Cardiac septum (tissue), 1 donor: ENCODE measurements at regions not wholly inside any gene's neighbourhood (a gene's known extent, or its start where the extent isn't known, plus 50 kb on each side); places are given as distances from the start of the nearest gene placed in this dataset.

Experiments
- DNase-seq: peaks from one replicate; pipeline ENCODE4 v3.0.0-alpha.2; 2020; ENCODE audit warnings: low spot score
- intact Hi-C: fragments of 100-400 bp; cut with DNase I; formaldehyde crosslinking; loops from one replicate; pipeline ENCODE4 v1.14.0; 2022
- donor health status: DM: no; HTN: no; CAD: no.

GRCh38 chr13:47170971-47171370, 274.1 kb upstream of the HTR2A start:
- no peak for DNase-seq
- intact Hi-C loops, result no loop called here

DNA sequence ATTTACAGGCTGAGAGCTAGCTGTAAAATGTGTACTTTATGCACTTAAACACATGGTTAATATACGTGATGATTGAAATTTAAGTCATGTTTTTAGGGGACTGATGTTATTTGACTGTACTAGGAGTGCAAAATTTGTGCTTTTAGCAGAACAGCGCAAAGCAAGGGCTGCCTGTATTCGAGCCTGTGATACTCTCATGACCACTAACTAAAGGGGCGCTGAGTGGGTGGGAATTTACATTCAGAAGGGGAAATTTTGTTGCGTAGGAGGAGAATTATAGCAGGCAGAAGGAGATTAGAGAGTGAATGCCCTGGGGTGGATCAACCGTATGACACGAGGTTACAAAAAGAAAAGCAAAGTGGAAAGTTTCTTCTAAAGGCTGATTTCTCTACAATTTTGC, 271.8 kb upstream of the HTR2A start:
- intact Hi-C loops, result no loop called here
- no peak for DNase-seq

DNA sequence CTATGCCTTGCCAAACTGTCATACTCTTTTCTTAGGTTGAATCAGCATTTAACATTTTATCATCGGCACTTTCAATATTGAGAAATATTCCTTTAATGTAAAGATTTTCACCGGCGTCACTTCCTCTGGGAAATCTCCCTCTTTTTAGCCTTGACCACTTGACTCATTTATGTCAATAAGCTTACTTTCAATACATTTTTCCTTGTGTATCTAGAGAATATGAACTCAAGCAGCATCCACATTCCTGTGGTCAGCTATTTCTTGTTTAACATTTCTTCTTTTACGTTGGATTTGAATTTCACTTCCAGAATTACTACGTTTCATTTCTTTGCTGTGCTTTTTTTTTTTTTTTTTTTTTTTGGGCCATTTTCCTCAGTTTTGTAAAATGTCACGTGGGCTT, 271.2 kb upstream of the HTR2A start:
- DNase-seq, result no peak
- intact Hi-C loops, result no loop called here

- no peak for DNase-seq
- intact Hi-C loops, result no loop called here
These were observed 269.5 kb upstream of the HTR2A start for GRCh38 chr13:47166336-47166735.

DNA sequence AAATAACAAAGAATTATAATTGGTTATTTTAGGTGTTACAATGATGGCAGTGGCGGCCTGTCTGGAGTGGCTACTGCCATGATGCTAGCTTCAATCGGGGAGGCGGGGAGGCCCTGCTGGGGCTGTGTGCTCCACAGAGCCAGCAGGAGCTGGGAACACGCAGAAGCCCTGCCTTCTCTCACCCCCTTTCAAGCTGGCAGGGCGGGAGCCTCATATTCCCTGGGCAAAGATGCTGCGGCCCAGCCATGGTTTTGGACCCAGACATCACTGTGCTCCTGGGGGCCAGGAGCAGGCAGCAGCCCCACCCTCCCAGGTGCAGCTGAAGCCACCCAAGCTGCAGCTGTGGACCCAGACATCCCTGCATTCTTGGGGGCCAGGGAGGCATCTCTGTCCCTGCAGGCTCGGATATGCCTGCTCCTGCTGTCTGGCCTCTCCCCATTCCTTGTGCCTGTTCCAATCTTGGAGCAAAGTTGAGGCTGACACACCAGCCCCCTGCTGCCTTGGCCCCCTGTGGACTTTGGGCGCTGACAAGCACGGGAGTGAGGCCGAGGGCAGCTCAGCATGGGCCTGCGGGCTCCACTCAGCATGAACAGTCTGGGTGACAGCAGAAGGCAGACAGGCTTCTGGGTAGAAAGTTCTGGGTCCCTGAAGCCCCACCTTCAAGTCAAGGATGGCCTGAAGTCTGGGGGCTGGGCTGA, 263.1 kb upstream of the HTR2A start:
- DNase-seq, result no peak
- intact Hi-C loops, result no loop called here

GRCh38 chr13:47158593-47158992, 261.7 kb upstream of the HTR2A start:
- intact Hi-C loops, result no loop called here
- DNase-seq, result no peak

DNA sequence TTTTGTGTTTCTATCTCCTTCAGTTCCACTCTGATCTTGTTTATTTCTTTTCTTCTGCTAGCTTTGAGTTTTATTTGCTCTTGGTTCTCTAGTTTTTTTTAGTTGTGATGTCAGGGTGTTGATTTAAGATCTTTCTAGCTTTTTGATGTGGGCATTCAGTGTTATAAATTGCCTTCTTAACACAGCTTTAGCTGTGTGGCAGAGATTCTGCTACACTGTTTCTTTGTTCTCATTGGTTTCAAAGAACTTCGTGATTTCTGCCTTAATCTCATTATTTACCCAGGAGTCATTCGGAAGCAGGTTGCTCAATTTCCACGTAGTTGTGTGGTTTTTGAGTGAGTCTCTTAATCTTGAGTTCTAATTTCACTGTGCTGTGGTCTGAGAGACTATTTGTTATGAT, 251.7 kb upstream of the HTR2A start:
- intact Hi-C loops, result no loop called here
- DNase-seq, result no peak

- intact Hi-C loops, result no loop called here
- DNase-seq, result no peak
These were observed 250.9 kb upstream of the HTR2A start for GRCh38 chr13:47147812-47148119.

- DNase-seq, result no peak
- intact Hi-C loops, result no loop called here
These were observed 250.3 kb upstream of the HTR2A start for GRCh38 chr13:47146991-47147811.

DNA sequence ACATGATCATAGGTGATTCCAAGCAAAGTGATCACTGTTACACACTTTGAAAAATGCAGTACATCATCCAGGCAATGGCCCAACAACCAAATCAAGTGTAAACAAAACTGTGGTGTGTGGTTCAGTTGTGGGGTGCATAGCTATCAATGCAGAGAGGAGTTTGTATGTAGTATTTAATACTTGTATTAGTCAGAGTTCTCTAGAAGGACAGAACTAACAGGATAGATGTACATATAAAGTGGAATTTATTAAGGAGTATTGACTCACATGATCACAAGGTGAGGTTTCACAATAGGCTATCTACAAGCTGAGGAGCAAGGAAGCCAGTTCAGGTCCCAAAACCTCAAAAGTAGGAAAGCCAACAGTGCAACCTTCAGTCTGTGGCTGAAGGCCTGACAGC, 249.3 kb upstream of the HTR2A start:
- DNase-seq, result no peak
- intact Hi-C loops, result no loop called here

DNA sequence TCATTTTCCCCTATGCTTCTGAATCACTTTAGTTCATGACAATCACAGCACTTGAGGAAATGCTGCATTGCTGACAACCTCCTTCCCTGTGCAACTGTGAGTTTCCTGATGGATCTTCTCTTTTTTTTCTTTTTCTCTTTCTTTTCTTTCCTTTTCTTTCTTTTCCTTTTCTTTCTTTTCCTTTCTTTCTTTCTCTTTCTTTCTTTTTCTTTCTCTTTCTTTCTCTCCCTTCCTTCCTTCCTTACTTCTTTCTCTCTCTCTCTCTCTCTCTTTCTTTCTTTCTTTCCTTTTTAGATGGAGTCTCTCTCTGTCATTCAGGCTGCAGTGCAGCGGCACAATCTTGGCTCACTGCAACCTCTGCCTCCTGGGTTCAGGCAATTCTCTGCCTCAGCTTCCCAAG, 247.9 kb upstream of the HTR2A start:
- intact Hi-C loops, result no loop called here
- no peak for DNase-seq

GRCh38 chr13:47142105-47142504, 245.3 kb upstream of the HTR2A start:
- intact Hi-C loops, result no loop called here
- DNase-seq, result no peak

- intact Hi-C loops, result no loop called here
- DNase-seq, result no peak
These were observed 242.7 kb upstream of the HTR2A start for GRCh38 chr13:47139519-47139918.

DNA sequence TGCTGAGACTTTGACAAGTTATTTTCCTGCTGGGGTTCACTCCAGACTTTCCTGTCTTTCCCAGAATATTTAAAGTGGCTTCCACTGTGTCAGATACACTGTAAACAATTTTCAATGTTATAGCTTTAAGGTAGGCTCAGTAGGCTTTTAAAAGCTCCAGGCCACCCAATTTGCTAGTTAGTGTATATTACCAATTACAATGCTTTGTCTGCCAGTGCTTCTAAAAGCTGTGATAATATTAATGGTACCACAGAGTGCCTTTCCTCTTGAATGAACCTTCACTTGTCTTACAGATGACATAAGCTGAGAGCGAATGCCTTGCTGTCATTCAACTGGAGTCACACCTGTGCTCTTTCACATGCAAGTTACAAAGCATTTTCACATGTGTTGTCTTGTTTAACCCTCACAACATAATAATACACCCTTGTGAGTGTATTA, 239.7 kb upstream of the HTR2A start:
- intact Hi-C loops, result no loop called here
- DNase-seq, result no peak

GRCh38 chr13:47135800-47136503, 239.1 kb upstream of the HTR2A start:
- intact Hi-C loops, result no loop called here

DNA sequence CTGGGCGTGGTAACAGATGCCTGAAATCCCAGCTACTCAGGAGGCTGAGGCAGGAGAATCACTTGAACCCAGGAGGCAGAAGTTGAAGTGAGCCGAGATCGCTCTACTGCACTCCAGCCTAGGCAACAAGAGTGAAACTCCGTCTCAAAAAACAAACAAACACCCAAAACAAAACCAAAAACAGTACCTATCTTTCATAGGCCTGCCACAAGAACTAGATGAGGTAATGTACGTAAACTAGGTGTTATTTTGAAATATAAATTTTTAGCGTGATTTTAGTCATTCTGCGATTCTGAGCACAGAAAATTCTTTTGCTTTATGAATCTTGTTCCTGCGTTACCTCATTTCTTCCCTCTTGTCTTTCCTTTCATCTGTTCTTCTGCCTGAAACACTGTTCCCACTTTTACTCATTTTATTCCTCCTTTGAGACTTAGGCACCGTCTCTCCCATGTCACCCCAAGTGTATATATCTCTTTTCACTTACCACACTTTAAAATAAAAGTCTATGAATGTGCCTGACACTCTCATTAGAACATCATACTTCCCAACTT, 238.2 kb upstream of the HTR2A start:
- DNase-seq, result no peak
- intact Hi-C loops, result no loop called here

More at GRCh38 chr13:47135800-47136503, 239.1 kb upstream of the HTR2A start:
- DNase-seq, result no peak

DNA sequence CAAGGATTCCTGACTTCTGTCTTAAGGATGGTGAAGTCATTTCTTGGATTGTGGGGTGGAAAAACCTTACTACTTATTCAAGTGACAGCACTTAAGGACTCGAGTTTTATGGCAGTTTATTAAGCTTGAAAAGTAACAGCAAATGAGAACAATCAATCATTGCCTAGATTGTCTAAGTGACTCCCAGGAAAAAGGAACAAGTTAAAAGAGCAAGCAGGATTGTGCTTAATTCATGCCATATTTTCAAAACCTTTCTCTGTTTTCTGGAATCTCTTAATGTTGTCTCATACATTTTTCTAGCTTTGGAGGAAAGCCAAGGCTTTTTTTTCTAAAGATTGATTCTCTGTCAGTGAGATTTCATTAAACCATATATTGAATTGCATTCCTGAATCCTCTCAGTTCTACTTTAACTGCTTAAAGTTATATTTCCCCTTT, 236.2 kb upstream of the HTR2A start:
- DNase-seq, result no peak

GRCh38 chr13:47129461-47129860, 232.6 kb upstream of the HTR2A start:
- intact Hi-C loops, result no loop called here
- no peak for DNase-seq

More for the DNA sequence above, 236.2 kb upstream of the HTR2A start:
- intact Hi-C loops, result no loop called here

DNA sequence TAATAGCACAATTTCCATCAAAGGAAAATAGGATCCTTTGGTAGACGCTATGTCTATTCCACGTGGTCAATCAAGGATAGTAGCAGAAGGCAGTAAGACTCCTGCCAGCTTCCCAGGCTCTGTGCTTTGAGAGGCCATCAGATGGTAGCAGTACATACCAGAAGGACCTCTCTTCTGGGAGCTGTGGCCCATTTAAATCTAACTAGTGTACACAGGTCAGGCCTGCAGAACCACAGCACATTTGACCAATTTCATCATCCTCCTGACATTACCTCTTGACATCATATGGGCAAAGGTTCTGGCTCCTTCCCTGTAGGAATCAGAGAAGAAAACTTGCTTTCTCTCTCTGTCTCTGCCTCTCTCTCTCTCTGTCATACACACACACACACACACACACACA, 229.6 kb upstream of the HTR2A start:
- DNase-seq, result no peak
- intact Hi-C loops, result no loop called here

- DNase-seq, result no peak
- intact Hi-C loops, result no loop called here
These were observed 224.4 kb upstream of the HTR2A start for GRCh38 chr13:47121092-47121763.
